Testis (tissue), 2 donors: ENCODE measurements at regions not wholly inside any gene's neighbourhood (a gene's known extent, or its start where the extent isn't known, plus 50 kb on each side); places are given as distances from the start of the nearest gene placed in this dataset.

ENCODE experiments used
- DNase-seq: peaks from one replicate; pipeline ENCODE4 v3.0.0-alpha.2; 2019
- H3K27ac ChIP-seq, 2 donors: fragments of 200-600 bp; sonication (generic); one replicate each; pipeline ENCODE4 v1.5.1; 2019
- H3K27me3 ChIP-seq: fragments of 200-600 bp; sonication (generic); one replicate; pipeline ENCODE4 v1.5.1; 2019
- H3K36me3 ChIP-seq: fragments of 200-600 bp; sonication (generic); one replicate; pipeline ENCODE4 v1.5.1; 2017; ENCODE audit warnings: low read depth; ENCODE audit errors: missing control alignments
- H3K4me1 ChIP-seq: fragments of 200-600 bp; sonication (generic); one replicate; pipeline ENCODE4 v1.5.1; 2019
- H3K4me3 ChIP-seq, 2 donors: fragments of 200-600 bp; sonication (generic); one replicate each; pipeline ENCODE4 v1.5.1; 2017 to 2019
- H3K9me3 ChIP-seq: fragments of 200-600 bp; sonication (generic); one replicate; pipeline ENCODE4 v1.5.1; 2017
- POLR2A ChIP-seq: fragments of 450-650 bp; IDR thresholded peaks from one replicate; pipeline ENCODE4 v1.6.1; 2017; ENCODE audit warnings: antibody characterized with exemption, mild to moderate bottlenecking, moderate library complexity
- WGBS, 2 donors: methylation state at CpG; one replicate each; pipeline ENCODE4 v1.1.5; 2018; 5-methylcytosine and 5-hydroxymethylcytosine counted together
- intact Hi-C: fragments of 100-400 bp; cut with DNase I; formaldehyde crosslinking; loops from one replicate; pipeline ENCODE4 v1.15.1; 2023; ENCODE audit warnings: low total_unique reads
- TF ChIP-seq, protein P1 (sequence below), 3 experiments: fragments of 450-650 bp in 2 of 3; fragments of 200-600 bp in 1 of 3; sonication (generic) in 1 of 3; IDR thresholded peaks; one replicate each; pipeline ENCODE4 v1.5.1; 2016 to 2019; ENCODE audit warnings: antibody characterized with exemption in 3 of 3, mild to moderate bottlenecking in 2 of 3, moderate library complexity in 1 of 3

DNA sequence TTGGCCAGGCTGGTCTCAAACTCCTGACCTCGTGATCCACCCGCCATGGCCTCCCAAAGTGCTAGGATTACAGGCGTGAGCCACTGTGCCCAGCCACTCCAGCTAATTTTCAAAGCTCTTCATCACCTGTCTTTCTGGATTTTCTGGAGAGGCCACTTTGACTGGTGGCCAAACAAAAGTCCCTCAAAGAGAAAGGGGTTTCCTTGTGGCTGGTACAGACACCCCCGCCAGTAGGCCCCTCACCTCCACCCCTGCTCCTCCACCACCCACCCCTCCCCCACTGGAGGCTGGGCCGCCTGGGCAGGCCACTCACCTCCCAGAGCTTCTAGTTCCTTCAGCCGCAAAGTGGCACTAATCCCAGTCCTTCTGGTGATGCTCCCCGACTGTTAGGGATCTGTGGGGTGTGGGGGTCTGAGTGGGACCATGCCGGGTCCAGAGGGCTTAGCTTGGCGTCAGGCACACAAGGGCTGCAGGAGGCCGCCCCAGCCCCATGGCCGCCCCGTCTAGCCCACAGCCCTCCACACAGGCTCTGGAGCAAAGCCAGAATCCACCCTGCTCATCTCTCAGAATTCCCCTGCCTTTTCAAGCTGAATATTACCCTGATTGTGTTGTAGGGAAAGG is 182.0 kb upstream of the IER5L start:
- Histone ChIP-seq H3K27me3 (no peaks in the 10 kb centered on the region), H3K36me3 (no peaks in the 10 kb centered on the region), H3K4me3 (no peak overlapping the region), H3K4me1 (no peaks in the 10 kb centered on the region), H3K9me3 (no peaks in the 10 kb centered on the region), H3K27ac (no peak overlapping the region)
- 66 to 68% methylated on average over 11 to 12 of the region's 12 CpGs for WGBS, 2 donors
- intact Hi-C loops, result no loop called here
- no peak for TF ChIP-seq POLR2A
- TF ChIP-seq, protein P1, sequence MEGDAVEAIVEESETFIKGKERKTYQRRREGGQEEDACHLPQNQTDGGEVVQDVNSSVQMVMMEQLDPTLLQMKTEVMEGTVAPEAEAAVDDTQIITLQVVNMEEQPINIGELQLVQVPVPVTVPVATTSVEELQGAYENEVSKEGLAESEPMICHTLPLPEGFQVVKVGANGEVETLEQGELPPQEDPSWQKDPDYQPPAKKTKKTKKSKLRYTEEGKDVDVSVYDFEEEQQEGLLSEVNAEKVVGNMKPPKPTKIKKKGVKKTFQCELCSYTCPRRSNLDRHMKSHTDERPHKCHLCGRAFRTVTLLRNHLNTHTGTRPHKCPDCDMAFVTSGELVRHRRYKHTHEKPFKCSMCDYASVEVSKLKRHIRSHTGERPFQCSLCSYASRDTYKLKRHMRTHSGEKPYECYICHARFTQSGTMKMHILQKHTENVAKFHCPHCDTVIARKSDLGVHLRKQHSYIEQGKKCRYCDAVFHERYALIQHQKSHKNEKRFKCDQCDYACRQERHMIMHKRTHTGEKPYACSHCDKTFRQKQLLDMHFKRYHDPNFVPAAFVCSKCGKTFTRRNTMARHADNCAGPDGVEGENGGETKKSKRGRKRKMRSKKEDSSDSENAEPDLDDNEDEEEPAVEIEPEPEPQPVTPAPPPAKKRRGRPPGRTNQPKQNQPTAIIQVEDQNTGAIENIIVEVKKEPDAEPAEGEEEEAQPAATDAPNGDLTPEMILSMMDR (IDR thresholded peaks at IDR 0.05), result no peak
- DNase-seq, result no peak

DNA sequence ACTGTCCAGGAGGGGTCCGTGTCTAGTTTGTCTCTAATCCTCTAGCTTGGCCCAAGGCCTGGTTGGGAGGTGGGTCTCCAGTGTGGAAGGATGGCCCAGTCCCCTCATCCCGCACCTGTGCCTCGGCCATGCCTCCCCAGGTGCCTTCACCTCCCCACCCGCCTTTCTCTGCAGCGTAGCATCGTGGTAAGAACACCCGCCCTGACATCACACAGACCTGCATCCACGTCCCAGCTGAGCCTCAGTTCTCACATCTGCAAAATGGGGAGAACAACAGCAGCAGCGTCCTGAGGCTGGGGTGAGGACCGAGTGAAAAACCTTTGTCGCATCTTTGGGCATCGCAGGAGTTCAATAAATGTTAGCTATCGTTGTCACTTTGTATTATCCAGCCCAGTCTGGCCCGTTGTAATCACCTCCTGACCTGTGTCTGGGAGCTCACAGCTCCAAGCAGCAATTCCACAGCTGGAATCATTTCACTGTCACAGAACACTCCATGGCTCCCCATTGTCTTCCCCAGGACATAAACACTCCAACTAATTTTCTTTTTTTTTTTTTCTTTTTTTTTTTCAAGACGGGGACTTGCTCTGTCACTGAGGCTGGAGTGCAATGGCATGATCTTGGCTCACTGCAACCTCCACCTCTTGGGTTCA is 181.2 kb upstream of the IER5L start:
- H3K36me3 ChIP-seq, result no peaks in the 10 kb centered on the region
- intact Hi-C loops, result no loop called here

DNA sequence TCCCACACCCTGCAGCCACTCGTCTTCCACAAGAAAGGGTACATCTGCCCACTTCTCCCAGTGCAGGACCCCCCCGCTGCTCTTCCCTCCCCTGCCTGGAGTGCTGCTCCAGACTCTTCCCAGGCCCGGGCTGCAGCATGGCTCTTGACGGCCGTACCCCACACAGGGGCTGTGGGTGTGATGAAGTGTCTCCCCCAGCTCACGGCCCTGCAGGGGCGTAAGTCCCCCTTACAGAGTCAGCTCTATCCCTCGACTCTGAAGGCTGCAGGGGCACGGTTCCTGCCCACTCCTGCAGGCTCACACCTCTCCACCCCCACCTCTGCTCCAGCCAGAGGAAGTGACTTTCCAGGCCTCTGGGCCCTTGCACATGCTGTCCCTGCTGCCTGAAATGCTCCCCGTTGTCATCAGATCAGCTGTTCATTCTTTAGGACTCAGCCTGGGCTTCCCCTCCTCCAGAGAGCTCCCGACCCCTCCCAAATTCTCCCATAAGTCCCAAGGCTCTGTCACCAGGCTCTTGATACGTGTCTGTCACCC is 180.6 kb upstream of the IER5L start:
- H3K4me3 ChIP-seq, result no peak overlapping the region
- H3K36me3 ChIP-seq, result no peaks in the 10 kb centered on the region
- no peaks in the 10 kb centered on the region for H3K27me3 ChIP-seq
- no peak for DNase-seq
- no peak for TF ChIP-seq POLR2A
- TF ChIP-seq, protein P1 (IDR thresholded peaks at IDR 0.05), result no peak
- no peaks in the 10 kb centered on the region for H3K9me3 ChIP-seq
- H3K27ac ChIP-seq, result no peak overlapping the region
- intact Hi-C loops, result no loop called here
- H3K4me1 ChIP-seq, result peaks cover under 1% of the 10 kb centered on the region
- 76 to 86% methylated on average over 12 of the region's 12 CpGs for whole genome bisulfite sequencing, 2 donors

More for the DNA sequence above, 181.2 kb upstream of the IER5L start:
- no peak overlapping the region for H3K4me3 ChIP-seq
- no peaks in the 10 kb centered on the region for H3K4me1 ChIP-seq
- no peak for TF ChIP-seq POLR2A
- TF ChIP-seq, protein P1 (IDR thresholded peaks at IDR 0.05), result no peak
- H3K27ac ChIP-seq, result no peak overlapping the region
- no peak for DNase-seq
- 93% methylated on average over 13 to 15 of the region's 15 CpGs for WGBS, 2 donors
- no peaks in the 10 kb centered on the region for H3K27me3 ChIP-seq
- H3K9me3 ChIP-seq, result no peaks in the 10 kb centered on the region

DNA sequence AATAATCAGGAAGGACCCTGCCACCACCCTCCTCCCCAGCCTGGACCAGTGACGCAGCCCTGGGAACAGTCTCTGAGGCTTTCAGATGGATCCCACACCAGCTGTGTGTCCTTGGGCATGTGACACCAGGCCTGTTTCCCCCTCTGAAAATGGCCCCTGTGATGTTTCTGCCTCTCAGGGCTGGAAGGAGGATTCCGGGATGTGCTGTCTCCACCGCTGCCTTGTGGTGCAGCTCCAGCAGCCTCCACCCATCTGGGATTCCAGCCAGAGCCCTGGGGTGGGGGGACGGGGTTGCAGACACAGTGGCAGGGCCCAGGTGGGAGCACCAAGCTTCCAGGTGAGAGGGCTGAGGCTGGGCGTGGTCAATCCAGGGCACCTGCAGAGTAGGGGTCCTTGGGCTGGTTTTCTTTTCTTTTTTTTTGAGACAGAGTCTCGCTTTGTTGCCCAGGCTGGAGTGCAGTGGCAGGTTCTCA is 179.7 kb upstream of the IER5L start:
- Histone ChIP-seq H3K9me3 (no peaks in the 10 kb centered on the region), H3K27me3 (no peaks in the 10 kb centered on the region), H3K4me3 (no peak overlapping the region), H3K27ac (no peak overlapping the region), H3K4me1 (peaks cover 7% of the 10 kb centered on the region), H3K36me3 (no peaks in the 10 kb centered on the region)
- DNase-seq, result no peak
- intact Hi-C loops, result no loop called here
- TF ChIP-seq POLR2A, result no peak
- TF ChIP-seq, protein P1 (IDR thresholded peaks at IDR 0.05), result no peak
- 75 to 76% methylated on average over 4 to 6 of the region's 6 CpGs for WGBS, 2 donors
